Body of pancreas (tissue), 4 donors: ENCODE measurements at regions not wholly inside any gene's neighbourhood (a gene's known extent, or its start where the extent isn't known, plus 50 kb on each side); places are given as distances from the start of the nearest gene placed in this dataset.

Experiments used
- CTCF ChIP-seq, 7 experiments: fragments of 450-650 bp in 4 of 7; fragments of 200-600 bp in 3 of 7; sonication (generic) in 3 of 7; IDR thresholded peaks; one replicate each; pipeline ENCODE4 v1.5.1; 2016 to 2019; ENCODE audit warnings: antibody characterized with exemption in 7 of 7
- POLR2A ChIP-seq, 3 donors: fragments of 450-650 bp; IDR thresholded peaks; one replicate each; pipeline ENCODE4 v1.6.1; 2016; ENCODE audit warnings: antibody characterized with exemption in 3 of 3, mild to moderate bottlenecking in 2 of 3

GRCh38 chr20:16863303-16863702 is 115.1 kb downstream of the OTOR start:
- TF ChIP-seq POLR2A (IDR thresholded peaks at IDR 0.05) (no peak), CTCF (IDR thresholded peaks at IDR 0.05) (no peak)
